ENCODE measurements at regions not wholly inside any gene's neighbourhood (a gene's known extent, or its start where the extent isn't known, plus 50 kb on each side); places are given as distances from the start of the nearest gene placed in this dataset.

- no peak for TF ChIP-seq ZNF687 (IDR thresholded peaks at IDR 0.05)
Measured at GRCh38 chr1:5579966-5580365, 412.3 kb downstream of the NPHP4 start (continued).

- 6% methylated on average over 8 of the region's 8 CpGs for WGBS (ENCODE audit: insufficient coverage, insufficient replicate concordance, low lambda C conversion rate, missing lambda C conversion rate)
- TF ChIP-seq ZBTB4 (CRISPR knock-in tag; IDR thresholded peaks at IDR 0.05) (no peak), E2F8 (IDR thresholded peaks at IDR 0.05; ENCODE audit: low read depth, partially characterized antibody) (no peak)
- CTCF ChIA-PET: no interaction called here
Measured at GRCh38 chr1:5578690-5579089, 413.5 kb downstream of the NPHP4 start.

More at GRCh38 chr1:5578690-5579089, 413.5 kb downstream of the NPHP4 start:
- no peaks in the 10 kb centered on the region for H4K20me1 ChIP-seq (ENCODE audit: control insufficient read depth, insufficient read depth)
- intact Hi-C loops (cut with micrococcal nuclease; ENCODE audit: unreplicated experiment) (no loop called here), in situ Hi-C loops (cut with MboI) (no loop called here)
- ChIA-PET SMC1A (ENCODE audit: uncharacterized antibody, unreplicated experiment) (no interaction called here), POLR2A (no interaction called here), RAD21 (ENCODE audit: unreplicated experiment) (no interaction called here)
- FAIRE-seq (no peak), DNase-seq (ENCODE audit: low read depth, low spot score) (no peak), ATAC-seq (no peak)
- H3K9ac ChIP-seq (ENCODE audit: control insufficient read depth, insufficient read depth, low read length): no peak overlapping the region
- no peaks in the 10 kb centered on the region for H3K9me3 ChIP-seq (replicated peaks; ENCODE audit: control insufficient read depth, insufficient read depth, low read length)
- no peaks in the 10 kb centered on the region for H3K4me1 ChIP-seq (ENCODE audit: control insufficient read depth, insufficient read depth, low read length)
- no peaks in the 10 kb centered on the region for H3K79me2 ChIP-seq (ENCODE audit: control insufficient read depth, insufficient read depth, low read length)
- no peak overlapping the region for H3K27ac ChIP-seq (ENCODE audit: control insufficient read depth, insufficient read depth)
- no peak overlapping the region for H3K4me3 ChIP-seq
- H3K27me3 ChIP-seq (replicated peaks in 1 of 2; ENCODE audit: control insufficient read depth in 2 of 2, insufficient read depth in 2 of 2, low read length in 1 of 2): no peaks in the 10 kb centered on the region
- H3K36me3 ChIP-seq (ENCODE audit: control insufficient read depth in 2 of 2, insufficient read depth in 2 of 2, low read length in 1 of 2): no peaks in the 10 kb centered on the region
- H2AFZ ChIP-seq (ENCODE audit: control insufficient read depth, low read depth, low read length): no peak overlapping the region
- no TSS peak for BruUV-seq (replicated peaks)
- H3K4me2 ChIP-seq (ENCODE audit: control insufficient read depth, insufficient read depth): no peak overlapping the region
